MV-4-11 (cell line): ENCODE measurements at regions not wholly inside any gene's neighbourhood (a gene's known extent, or its start where the extent isn't known, plus 50 kb on each side); places are given as distances from the start of the nearest gene placed in this dataset.

ENCODE experiments used
- DNase-seq: peaks from one replicate; lab custom pipeline; 2025; lab: John Stamatoyannopoulos, UW

DNA sequence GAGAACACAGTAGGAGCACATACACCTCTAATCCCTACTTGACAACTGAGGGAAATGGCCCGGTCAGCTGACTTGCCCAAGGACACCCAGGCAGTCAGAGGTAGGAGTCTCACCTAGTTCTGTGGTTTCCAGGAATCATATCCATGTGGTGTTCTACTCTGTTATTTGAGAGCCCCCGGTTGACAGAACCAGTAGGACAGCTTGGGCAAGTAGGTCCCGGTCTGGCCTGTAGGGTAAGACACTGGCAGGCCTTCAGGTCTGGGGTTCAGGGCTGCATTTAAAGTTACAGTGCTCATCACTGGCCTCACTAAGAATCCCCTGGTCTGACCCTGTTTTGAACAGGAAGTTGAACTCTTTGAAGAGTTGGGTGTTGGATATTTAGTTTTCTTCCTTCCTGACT, 476.1 kb downstream of the SHQ1 start:
- DNase-seq = no peak

GRCh38 chr3:72371431-72371830, 476.8 kb downstream of the SHQ1 start:
- DNase-seq = no peak

DNA sequence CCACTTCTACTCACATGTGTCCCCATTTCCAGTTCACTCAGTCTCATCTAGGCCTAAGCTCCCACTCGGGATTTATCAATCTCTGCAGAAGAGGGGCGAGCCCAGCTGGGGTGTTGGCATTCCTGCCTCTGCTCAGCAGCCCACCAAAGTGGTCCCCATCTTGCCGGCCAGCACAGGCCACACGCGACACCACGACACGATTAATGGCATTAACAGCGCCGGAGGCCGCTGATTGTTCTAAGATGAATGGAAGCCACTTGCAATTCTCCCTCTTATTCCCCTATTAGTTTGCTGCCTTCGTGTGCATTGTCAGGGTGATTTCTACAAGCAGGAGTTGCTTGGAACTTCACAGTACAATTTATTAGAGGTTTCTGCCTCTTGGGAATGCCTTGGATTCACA, 477.3 kb downstream of the SHQ1 start:
- DNase-seq = no peak

DNA sequence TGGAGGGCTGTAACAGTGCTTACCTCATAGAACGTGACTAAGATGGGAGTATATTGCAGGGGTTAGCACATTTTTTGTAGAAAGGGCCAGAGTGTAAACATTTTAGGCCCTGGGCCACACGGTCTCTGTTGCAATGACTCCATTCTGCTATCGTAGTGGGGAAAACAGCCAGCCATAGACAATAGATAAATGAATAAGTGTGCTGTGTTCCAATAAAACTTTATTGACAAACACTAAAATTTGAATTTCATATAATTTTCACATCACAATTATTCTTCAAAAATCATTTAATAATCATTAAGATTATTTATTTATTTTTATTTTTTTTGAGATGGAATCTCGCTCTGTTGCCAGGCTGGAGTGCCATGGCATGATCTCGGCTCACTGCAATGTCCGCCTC, 478.6 kb downstream of the SHQ1 start:
- DNase-seq = no peak

DNA sequence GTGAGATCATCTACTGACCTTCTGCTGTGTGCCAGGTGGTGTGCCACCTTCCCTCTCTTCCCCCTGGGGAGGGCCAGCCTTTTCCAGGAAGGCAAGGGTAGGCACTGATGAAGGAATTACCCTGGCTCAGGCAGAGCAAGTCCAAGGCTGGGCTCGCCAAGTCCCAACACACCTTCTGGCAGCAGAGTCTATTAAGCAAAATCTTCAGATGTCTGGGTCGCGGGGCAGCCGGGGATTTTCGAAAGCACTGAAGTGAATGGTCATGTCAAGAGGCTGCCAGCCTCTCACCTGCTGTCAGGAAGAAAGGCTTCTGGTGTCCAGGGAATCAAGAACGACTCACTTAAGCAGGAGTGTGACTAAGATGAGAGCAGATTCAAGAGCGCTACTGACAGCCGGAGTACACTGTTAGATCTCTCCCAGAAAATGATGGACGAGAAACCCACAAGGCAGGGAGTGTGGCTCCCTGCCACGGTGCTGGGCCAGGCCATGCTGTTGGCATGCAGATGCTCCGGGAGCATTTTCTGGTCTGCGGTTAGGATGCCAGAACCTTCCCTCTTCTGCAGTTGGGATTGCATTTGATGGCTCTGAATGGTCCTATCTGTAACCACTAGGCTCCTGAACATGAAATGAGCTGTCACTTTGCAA, 479.8 kb downstream of the SHQ1 start:
- DNase-seq = no peak

DNA sequence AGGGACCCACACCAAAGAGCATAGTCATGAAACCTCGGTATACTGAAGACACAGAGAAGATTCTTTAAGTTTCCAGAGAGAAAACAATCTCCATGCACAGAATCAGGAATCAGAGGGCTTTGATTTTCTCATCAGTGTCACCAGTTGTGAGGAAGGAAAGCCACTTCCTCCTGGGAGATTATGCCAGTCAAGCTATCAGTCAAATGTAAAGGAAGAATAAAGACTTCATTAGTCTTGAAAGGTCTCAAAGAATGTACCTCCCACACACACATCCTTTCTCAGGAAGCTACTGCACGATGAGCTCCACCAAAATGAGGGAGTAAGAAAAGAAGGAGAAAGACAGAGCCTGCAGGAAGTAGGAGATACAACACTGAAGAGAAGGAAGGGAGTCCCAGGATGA, 486.3 kb downstream of the SHQ1 start:
- DNase-seq = no peak

GRCh38 chr3:72359743-72360142, 488.5 kb downstream of the SHQ1 start:
- no peak for DNase-seq

- DNase-seq = no peak
Observed at GRCh38 chr3:72355168-72355567, 493.1 kb downstream of the SHQ1 start.

GRCh38 chr3:72354486-72354885, 493.8 kb downstream of the SHQ1 start:
- no peak for DNase-seq

- no peak for DNase-seq
Observed at GRCh38 chr3:72353236-72354128, 494.8 kb downstream of the SHQ1 start.

DNA sequence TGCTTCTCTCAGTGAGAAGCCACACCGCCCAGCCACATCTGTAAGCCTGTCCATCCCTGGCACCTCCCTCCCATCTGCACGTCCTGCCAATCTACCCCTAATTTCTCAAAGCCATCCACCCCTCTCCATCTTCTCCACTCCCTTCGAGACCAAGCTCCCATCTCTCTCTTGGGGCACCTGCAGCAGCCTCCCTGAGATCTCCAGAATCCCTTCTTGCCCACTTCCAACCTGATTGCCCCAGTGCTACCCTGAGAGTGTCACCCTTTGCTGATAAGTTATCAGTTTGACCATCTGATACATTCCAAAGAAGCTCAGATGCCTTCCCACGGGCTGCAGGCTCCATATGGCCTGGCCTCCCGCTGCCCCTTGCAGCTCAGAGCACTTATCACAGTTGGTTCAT, 496.1 kb downstream of the SHQ1 start:
- no peak for DNase-seq

GRCh38 chr3:72351536-72351935, 496.7 kb downstream of the SHQ1 start:
- no peak for DNase-seq

- no peak for DNase-seq
Observed at GRCh38 chr3:72350761-72351505, 497.3 kb downstream of the SHQ1 start.

- no peak for DNase-seq
Observed at GRCh38 chr3:72348357-72348756, 499.9 kb downstream of the SHQ1 start.

- DNase-seq = peak; percentile 95
Observed at GRCh38 chr3:72347819-72348319, 500.4 kb downstream of the SHQ1 start.

GRCh38 chr3:72346526-72346926, 501.7 kb downstream of the SHQ1 start:
- peak; percentile 84 for DNase-seq

GRCh38 chr3:72345980-72346379, 502.3 kb downstream of the SHQ1 start:
- DNase-seq = no peak

DNA sequence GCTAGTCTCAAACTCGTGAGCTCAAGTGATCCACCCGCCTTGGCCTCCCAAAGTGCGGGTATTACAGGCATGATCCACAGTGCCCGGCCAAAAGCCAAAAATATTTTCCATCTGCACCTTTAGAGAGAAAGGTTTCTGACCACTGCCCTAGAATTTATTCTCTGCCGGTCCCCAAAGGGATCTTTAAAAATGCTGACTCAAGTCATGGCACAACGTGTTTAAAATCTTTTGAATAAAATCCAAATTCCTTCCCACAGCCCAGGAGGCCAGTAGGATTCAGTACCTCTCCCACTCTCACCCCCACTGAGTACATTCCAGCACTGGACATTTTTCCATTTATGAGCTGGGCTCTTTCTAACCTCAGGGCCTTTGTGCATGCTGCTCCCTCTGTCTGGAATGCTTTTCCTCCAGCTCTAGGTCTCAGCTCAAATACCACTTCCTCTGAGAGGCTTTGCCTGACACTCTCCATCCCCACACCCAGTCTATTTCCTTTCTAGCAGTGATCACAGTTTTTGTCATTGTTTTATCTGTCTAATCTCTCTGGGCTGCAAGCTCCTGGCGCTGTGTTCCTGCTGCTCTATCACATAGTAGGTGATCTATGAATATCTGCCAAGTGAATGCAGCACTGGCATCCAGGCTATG, 502.9 kb downstream of the SHQ1 start:
- peak; percentile 46 for DNase-seq

DNA sequence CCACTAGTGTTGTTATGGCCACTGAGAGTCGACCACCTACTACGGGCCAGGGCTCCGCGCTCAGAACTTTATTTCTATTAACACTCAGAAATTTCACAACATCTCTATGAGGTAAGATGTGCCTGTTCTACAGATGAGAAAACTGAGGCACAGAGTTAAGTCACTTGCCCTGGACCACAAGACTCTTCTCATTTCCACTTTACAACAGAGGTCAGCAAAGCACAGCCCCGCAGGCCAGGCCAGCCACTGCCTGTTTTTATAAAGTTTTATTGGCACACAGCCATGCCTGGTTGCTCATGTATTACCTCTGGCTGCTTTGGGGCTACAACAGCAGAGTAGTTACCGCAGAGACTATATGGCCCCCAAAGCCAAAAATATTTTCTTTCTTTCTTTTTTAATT, 503.6 kb downstream of the SHQ1 start:
- peak; percentile 6 for DNase-seq

GRCh38 chr3:72344236-72344635, 504.0 kb downstream of the SHQ1 start:
- DNase-seq = peak; percentile 32

- peak; percentile 22 for DNase-seq
Observed at GRCh38 chr3:72343078-72343477, 505.2 kb downstream of the SHQ1 start.

- no peak for DNase-seq
Observed at GRCh38 chr3:72342450-72342849, 505.8 kb downstream of the SHQ1 start.
